K562 (cell line): ENCODE measurements at regions not wholly inside any gene's neighbourhood (a gene's known extent, or its start where the extent isn't known, plus 50 kb on each side); places are given as distances from the start of the nearest gene placed in this dataset.

ENCODE experiments used
- GABPB1 ChIP-seq: sonication (generic); formaldehyde crosslinking; IDR thresholded peaks from 2 replicates; pipeline ENCODE4 v1.8.0; 2022; ENCODE audit warnings: mild to moderate bottlenecking, missing genetic modification reagents
- RFX5 ChIP-seq: IDR thresholded peaks from 2 replicates; pipeline ENCODE4 v1.6.1; 2011; ENCODE audit warnings: low read depth, mild to moderate bottlenecking, improper control_type of control experiment, low read length
- TAF15 ChIP-seq: fragments of 200-400 bp; formaldehyde crosslinking; IDR thresholded peaks from 2 replicates; pipeline ENCODE4 v1.6.1; 2017; ENCODE audit warnings: mild to moderate bottlenecking, low read depth, low read length, moderate library complexity
- ZNF79 ChIP-seq: fragments of 250-450 bp; sonication (Bioruptor Pico); IDR thresholded peaks from 2 replicates; pipeline ENCODE4 v1.4.0; 2020; ENCODE audit warnings: low read depth, mild to moderate bottlenecking, moderate library complexity
- TF ChIP-seq, protein P1 (sequence below), 2 experiments: fragments of 450-650 bp in 1 of 2; sonication (generic) in 1 of 2; formaldehyde crosslinking in 1 of 2; IDR thresholded peaks; 2 replicates each; pipeline versions ENCODE4 v1.7.1 to v1.9.0; 2016 to 2022; ENCODE audit warnings: inconsistent platforms in 1 of 2, mild to moderate bottlenecking in 1 of 2, missing genetic modification reagents in 1 of 2
- TF ChIP-seq, protein P2 (sequence below): fragments of 150-350 bp; conservative IDR thresholded peaks from 2 replicates; pipeline ENCODE4 v1.6.1; 2014; ENCODE audit warnings: low read length
- TF ChIP-seq, protein P3 (sequence below), 3 experiments: IDR thresholded peaks in 2 of 3; conservative IDR thresholded peaks in 1 of 3; 2 replicates each; pipeline ENCODE4 v1.5.1; 2011 to 2012; ENCODE audit warnings: low read length in 3 of 3, mild to moderate bottlenecking in 3 of 3, control low read depth in 2 of 3, improper control_type of control experiment in 1 of 3, inconsistent platforms in 1 of 3, low read depth in 1 of 3, mixed read lengths in 1 of 3, moderate library complexity in 1 of 3; ENCODE audit not compliant: insufficient read depth in 2 of 3

DNA sequence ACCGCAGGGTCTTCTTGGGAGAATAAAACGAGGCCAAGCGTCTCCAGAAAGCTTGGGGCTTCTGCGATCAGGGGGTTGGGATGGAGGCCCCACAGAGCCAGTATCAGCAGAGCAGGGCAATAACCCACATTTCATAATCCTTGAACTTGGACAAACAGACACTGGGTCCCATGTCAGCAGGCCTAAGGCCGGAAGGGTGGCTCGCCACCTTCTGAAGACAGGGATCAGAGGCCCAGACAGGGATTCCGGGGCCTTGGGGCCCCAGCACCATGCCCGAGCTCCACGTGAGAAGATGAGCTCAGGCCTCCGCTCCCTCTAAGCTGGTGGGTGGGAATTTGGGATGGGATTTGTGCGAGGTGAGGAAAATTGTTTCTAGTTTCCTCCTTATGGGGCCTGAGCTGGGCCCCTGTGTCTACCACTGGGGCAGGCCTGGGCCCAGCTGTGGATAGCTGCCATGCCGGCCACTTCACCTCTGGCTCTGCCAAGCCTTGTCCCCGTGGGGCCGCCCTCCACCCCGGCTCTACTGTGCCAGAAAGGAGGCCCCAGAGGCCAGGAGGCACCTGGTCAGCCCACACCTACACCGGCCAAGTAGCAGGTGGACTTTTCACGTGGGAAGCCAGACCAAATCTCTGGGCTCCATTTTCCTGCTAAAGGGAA lies 67.2 kb upstream of the DLK1 start:
- TF ChIP-seq, protein P1, sequence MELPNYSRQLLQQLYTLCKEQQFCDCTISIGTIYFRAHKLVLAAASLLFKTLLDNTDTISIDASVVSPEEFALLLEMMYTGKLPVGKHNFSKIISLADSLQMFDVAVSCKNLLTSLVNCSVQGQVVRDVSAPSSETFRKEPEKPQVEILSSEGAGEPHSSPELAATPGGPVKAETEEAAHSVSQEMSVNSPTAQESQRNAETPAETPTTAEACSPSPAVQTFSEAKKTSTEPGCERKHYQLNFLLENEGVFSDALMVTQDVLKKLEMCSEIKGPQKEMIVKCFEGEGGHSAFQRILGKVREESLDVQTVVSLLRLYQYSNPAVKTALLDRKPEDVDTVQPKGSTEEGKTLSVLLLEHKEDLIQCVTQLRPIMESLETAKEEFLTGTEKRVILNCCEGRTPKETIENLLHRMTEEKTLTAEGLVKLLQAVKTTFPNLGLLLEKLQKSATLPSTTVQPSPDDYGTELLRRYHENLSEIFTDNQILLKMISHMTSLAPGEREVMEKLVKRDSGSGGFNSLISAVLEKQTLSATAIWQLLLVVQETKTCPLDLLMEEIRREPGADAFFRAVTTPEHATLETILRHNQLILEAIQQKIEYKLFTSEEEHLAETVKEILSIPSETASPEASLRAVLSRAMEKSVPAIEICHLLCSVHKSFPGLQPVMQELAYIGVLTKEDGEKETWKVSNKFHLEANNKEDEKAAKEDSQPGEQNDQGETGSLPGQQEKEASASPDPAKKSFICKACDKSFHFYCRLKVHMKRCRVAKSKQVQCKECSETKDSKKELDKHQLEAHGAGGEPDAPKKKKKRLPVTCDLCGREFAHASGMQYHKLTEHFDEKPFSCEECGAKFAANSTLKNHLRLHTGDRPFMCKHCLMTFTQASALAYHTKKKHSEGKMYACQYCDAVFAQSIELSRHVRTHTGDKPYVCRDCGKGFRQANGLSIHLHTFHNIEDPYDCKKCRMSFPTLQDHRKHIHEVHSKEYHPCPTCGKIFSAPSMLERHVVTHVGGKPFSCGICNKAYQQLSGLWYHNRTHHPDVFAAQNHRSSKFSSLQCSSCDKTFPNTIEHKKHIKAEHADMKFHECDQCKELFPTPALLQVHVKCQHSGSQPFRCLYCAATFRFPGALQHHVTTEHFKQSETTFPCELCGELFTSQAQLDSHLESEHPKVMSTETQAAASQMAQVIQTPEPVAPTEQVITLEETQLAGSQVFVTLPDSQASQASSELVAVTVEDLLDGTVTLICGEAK (IDR thresholded peaks at IDR 0.05), result no peak
- TF ChIP-seq, protein P1 (CRISPR knock-in tag; IDR thresholded peaks at IDR 0.05), result no peak
- no peak for TF ChIP-seq ZNF79 (CRISPR knock-in tag)
- no peak for TF ChIP-seq TAF15
- TF ChIP-seq, protein P2, sequence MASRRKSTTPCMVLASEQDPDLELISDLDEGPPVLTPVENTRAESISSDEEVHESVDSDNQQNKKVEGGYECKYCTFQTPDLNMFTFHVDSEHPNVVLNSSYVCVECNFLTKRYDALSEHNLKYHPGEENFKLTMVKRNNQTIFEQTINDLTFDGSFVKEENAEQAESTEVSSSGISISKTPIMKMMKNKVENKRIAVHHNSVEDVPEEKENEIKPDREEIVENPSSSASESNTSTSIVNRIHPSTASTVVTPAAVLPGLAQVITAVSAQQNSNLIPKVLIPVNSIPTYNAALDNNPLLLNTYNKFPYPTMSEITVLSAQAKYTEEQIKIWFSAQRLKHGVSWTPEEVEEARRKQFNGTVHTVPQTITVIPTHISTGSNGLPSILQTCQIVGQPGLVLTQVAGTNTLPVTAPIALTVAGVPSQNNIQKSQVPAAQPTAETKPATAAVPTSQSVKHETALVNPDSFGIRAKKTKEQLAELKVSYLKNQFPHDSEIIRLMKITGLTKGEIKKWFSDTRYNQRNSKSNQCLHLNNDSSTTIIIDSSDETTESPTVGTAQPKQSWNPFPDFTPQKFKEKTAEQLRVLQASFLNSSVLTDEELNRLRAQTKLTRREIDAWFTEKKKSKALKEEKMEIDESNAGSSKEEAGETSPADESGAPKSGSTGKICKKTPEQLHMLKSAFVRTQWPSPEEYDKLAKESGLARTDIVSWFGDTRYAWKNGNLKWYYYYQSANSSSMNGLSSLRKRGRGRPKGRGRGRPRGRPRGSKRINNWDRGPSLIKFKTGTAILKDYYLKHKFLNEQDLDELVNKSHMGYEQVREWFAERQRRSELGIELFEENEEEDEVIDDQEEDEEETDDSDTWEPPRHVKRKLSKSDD, result no peak
- no peak for TF ChIP-seq RFX5
- no peak for TF ChIP-seq GABPB1 (CRISPR knock-in tag)
- TF ChIP-seq, protein P3, sequence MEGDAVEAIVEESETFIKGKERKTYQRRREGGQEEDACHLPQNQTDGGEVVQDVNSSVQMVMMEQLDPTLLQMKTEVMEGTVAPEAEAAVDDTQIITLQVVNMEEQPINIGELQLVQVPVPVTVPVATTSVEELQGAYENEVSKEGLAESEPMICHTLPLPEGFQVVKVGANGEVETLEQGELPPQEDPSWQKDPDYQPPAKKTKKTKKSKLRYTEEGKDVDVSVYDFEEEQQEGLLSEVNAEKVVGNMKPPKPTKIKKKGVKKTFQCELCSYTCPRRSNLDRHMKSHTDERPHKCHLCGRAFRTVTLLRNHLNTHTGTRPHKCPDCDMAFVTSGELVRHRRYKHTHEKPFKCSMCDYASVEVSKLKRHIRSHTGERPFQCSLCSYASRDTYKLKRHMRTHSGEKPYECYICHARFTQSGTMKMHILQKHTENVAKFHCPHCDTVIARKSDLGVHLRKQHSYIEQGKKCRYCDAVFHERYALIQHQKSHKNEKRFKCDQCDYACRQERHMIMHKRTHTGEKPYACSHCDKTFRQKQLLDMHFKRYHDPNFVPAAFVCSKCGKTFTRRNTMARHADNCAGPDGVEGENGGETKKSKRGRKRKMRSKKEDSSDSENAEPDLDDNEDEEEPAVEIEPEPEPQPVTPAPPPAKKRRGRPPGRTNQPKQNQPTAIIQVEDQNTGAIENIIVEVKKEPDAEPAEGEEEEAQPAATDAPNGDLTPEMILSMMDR (IDR thresholded peaks at IDR 0.05 in 2 of 3, conservative IDR thresholded peaks at IDR 0.05 in 1 of 3; ENCODE audit: insufficient read depth in 2 of 3, low read depth in 1 of 3, low read length in 3 of 3), result no peak
